Activated naive CD4-positive, alpha-beta T cell treated with anti-CD3 and anti-CD28 coated beads for 36 hours (primary cell): ENCODE measurements at regions not wholly inside any gene's neighbourhood (a gene's known extent, or its start where the extent isn't known, plus 50 kb on each side); places are given as distances from the start of the nearest gene placed in this dataset.

Source experiments
- CTCF ChIA-PET: fragments of 350-600 bp; sonication (Branson Sonifier 250); formaldehyde crosslinking; loops from one replicate; lab custom pipeline; 2021; ENCODE audit warnings: antibody characterized with exemption; lab: Charles Lee
- DNase-seq: peaks from one replicate; pipeline ENCODE4 v3.0.0-alpha.2; 2020
- H3K27ac Mint-ChIP-seq: one replicate; pipeline ENCODE4 v1.8.0; 2021; ENCODE audit warnings: mild to moderate bottlenecking, mixed read lengths
- H3K27me3 Mint-ChIP-seq: one replicate; pipeline ENCODE4 v1.8.0; 2021; ENCODE audit warnings: low read depth, mixed read lengths
- H3K36me3 Mint-ChIP-seq: one replicate; pipeline ENCODE4 v1.8.0; 2021; ENCODE audit warnings: low read depth, mixed read lengths
- H3K4me1 Mint-ChIP-seq: one replicate; pipeline ENCODE4 v1.8.0; 2021; ENCODE audit warnings: low read depth, mixed read lengths
- H3K4me3 Mint-ChIP-seq: one replicate; pipeline ENCODE4 v1.8.0; 2021; ENCODE audit warnings: mild to moderate bottlenecking, moderate library complexity, mixed read lengths
- H3K9me3 Mint-ChIP-seq: one replicate; pipeline ENCODE4 v1.8.0; 2021; ENCODE audit warnings: mixed read lengths
- intact Hi-C: fragments of 100-400 bp; cut with micrococcal nuclease; formaldehyde crosslinking; loops from one replicate; pipeline ENCODE4 v1.15.1; 2023

GRCh38 chr2:22238967-22239366, 1115.2 kb downstream of the TDRD15 start:
- Mint-ChIP-seq H3K36me3 (no peaks in the 10 kb centered on the region), H3K27me3 (no peaks in the 10 kb centered on the region), H3K4me3 (no peak overlapping the region), H3K4me1 (no peaks in the 10 kb centered on the region), H3K27ac (no peak overlapping the region), H3K9me3 (peaks cover 2% of the 10 kb centered on the region)
- CTCF ChIA-PET: no interaction called here
- no peak for DNase-seq
- intact Hi-C loops: no loop called here

- no peak overlapping the region for H3K27ac Mint-ChIP-seq
- peaks cover 4% of the 10 kb centered on the region for H3K9me3 Mint-ChIP-seq
- intact Hi-C loops: no loop called here
- H3K4me3 Mint-ChIP-seq: no peak overlapping the region
- H3K4me1 Mint-ChIP-seq: no peaks in the 10 kb centered on the region
- no peaks in the 10 kb centered on the region for H3K27me3 Mint-ChIP-seq
- DNase-seq: no peak
- H3K36me3 Mint-ChIP-seq: no peaks in the 10 kb centered on the region
- CTCF ChIA-PET: no interaction called here
Measured at GRCh38 chr2:22247466-22247865, 1123.7 kb downstream of the TDRD15 start.

- Mint-ChIP-seq H3K27ac (no peak overlapping the region), H3K9me3 (peaks cover 9% of the 10 kb centered on the region), H3K27me3 (no peaks in the 10 kb centered on the region), H3K4me3 (no peak overlapping the region), H3K4me1 (no peaks in the 10 kb centered on the region), H3K36me3 (no peaks in the 10 kb centered on the region)
- DNase-seq: no peak
- intact Hi-C loops: no loop called here
- CTCF ChIA-PET: no interaction called here
Measured at GRCh38 chr2:22248851-22249250, 1125.1 kb downstream of the TDRD15 start.

- intact Hi-C loops: no loop called here
- peaks cover 10% of the 10 kb centered on the region for H3K9me3 Mint-ChIP-seq
- H3K36me3 Mint-ChIP-seq: no peaks in the 10 kb centered on the region
- H3K4me1 Mint-ChIP-seq: no peaks in the 10 kb centered on the region
- no peaks in the 10 kb centered on the region for H3K27me3 Mint-ChIP-seq
- no peak overlapping the region for H3K27ac Mint-ChIP-seq
- H3K4me3 Mint-ChIP-seq: no peak overlapping the region
- CTCF ChIA-PET: no interaction called here
- DNase-seq: no peak
Measured at GRCh38 chr2:22253171-22253570, 1129.4 kb downstream of the TDRD15 start.

- intact Hi-C loops: no loop called here
- no peak for DNase-seq
- no peaks in the 10 kb centered on the region for H3K27me3 Mint-ChIP-seq
- H3K27ac Mint-ChIP-seq: no peak overlapping the region
- no peak overlapping the region for H3K4me3 Mint-ChIP-seq
- no peaks in the 10 kb centered on the region for H3K36me3 Mint-ChIP-seq
- no peaks in the 10 kb centered on the region for H3K4me1 Mint-ChIP-seq
- peaks cover 17% of the 10 kb centered on the region for H3K9me3 Mint-ChIP-seq
- CTCF ChIA-PET: no interaction called here
Measured at GRCh38 chr2:22261165-22261564, 1123.8 kb upstream of the KLHL29 start.

- intact Hi-C loops: no loop called here
- H3K27me3 Mint-ChIP-seq: no peaks in the 10 kb centered on the region
- H3K4me3 Mint-ChIP-seq: no peak overlapping the region
- H3K27ac Mint-ChIP-seq: no peak overlapping the region
- H3K9me3 Mint-ChIP-seq: peaks cover 9% of the 10 kb centered on the region
- no peaks in the 10 kb centered on the region for H3K4me1 Mint-ChIP-seq
- no peaks in the 10 kb centered on the region for H3K36me3 Mint-ChIP-seq
- CTCF ChIA-PET: no interaction called here
- no peak for DNase-seq
Measured at GRCh38 chr2:22270341-22270740, 1114.6 kb upstream of the KLHL29 start.

GRCh38 chr2:22273853-22274252, 1111.1 kb upstream of the KLHL29 start:
- no peak for DNase-seq
- Mint-ChIP-seq H3K9me3 (peaks cover 6% of the 10 kb centered on the region), H3K4me1 (no peaks in the 10 kb centered on the region), H3K4me3 (no peak overlapping the region), H3K27me3 (no peaks in the 10 kb centered on the region), H3K36me3 (no peaks in the 10 kb centered on the region), H3K27ac (no peak overlapping the region)
- CTCF ChIA-PET: no interaction called here
- intact Hi-C loops: no loop called here

- Mint-ChIP-seq H3K4me1 (no peaks in the 10 kb centered on the region), H3K27ac (no peak overlapping the region), H3K27me3 (no peaks in the 10 kb centered on the region), H3K36me3 (no peaks in the 10 kb centered on the region), H3K4me3 (no peak overlapping the region), H3K9me3 (peaks cover 6% of the 10 kb centered on the region)
- intact Hi-C loops: no loop called here
- DNase-seq: no peak
- CTCF ChIA-PET: no interaction called here
Measured at GRCh38 chr2:22274661-22275060, 1110.3 kb upstream of the KLHL29 start.

- Mint-ChIP-seq H3K4me3 (no peak overlapping the region), H3K27ac (no peak overlapping the region), H3K4me1 (no peaks in the 10 kb centered on the region), H3K36me3 (no peaks in the 10 kb centered on the region), H3K9me3 (peaks cover 4% of the 10 kb centered on the region), H3K27me3 (no peaks in the 10 kb centered on the region)
- CTCF ChIA-PET: no interaction called here
- DNase-seq: no peak
- intact Hi-C loops: no loop called here
Measured at GRCh38 chr2:22276696-22277095, 1108.3 kb upstream of the KLHL29 start.

- H3K36me3 Mint-ChIP-seq: no peaks in the 10 kb centered on the region
- CTCF ChIA-PET: no interaction called here
- no peaks in the 10 kb centered on the region for H3K4me1 Mint-ChIP-seq
- H3K27ac Mint-ChIP-seq: no peak overlapping the region
- H3K9me3 Mint-ChIP-seq: peaks cover 4% of the 10 kb centered on the region
- no peaks in the 10 kb centered on the region for H3K27me3 Mint-ChIP-seq
- no peak for DNase-seq
- no peak overlapping the region for H3K4me3 Mint-ChIP-seq
- intact Hi-C loops: no loop called here
Measured at GRCh38 chr2:22279541-22279940, 1105.4 kb upstream of the KLHL29 start.

GRCh38 chr2:22281033-22281432, 1103.9 kb upstream of the KLHL29 start:
- DNase-seq: no peak
- Mint-ChIP-seq H3K27ac (no peak overlapping the region), H3K27me3 (no peaks in the 10 kb centered on the region), H3K4me3 (no peak overlapping the region), H3K36me3 (no peaks in the 10 kb centered on the region), H3K4me1 (no peaks in the 10 kb centered on the region), H3K9me3 (peaks cover 4% of the 10 kb centered on the region)
- CTCF ChIA-PET: no interaction called here
- intact Hi-C loops: no loop called here

- H3K4me1 Mint-ChIP-seq: no peaks in the 10 kb centered on the region
- no peaks in the 10 kb centered on the region for H3K36me3 Mint-ChIP-seq
- no peak for DNase-seq
- intact Hi-C loops: no loop called here
- no peaks in the 10 kb centered on the region for H3K27me3 Mint-ChIP-seq
- peaks cover 1% of the 10 kb centered on the region for H3K9me3 Mint-ChIP-seq
- no peak overlapping the region for H3K4me3 Mint-ChIP-seq
- H3K27ac Mint-ChIP-seq: no peak overlapping the region
- CTCF ChIA-PET: no interaction called here
Measured at GRCh38 chr2:22282220-22282619, 1102.8 kb upstream of the KLHL29 start.

GRCh38 chr2:22282916-22283315, 1102.1 kb upstream of the KLHL29 start:
- Mint-ChIP-seq H3K9me3 (peaks cover 1% of the 10 kb centered on the region), H3K36me3 (no peaks in the 10 kb centered on the region), H3K4me1 (no peaks in the 10 kb centered on the region), H3K27ac (no peak overlapping the region), H3K27me3 (no peaks in the 10 kb centered on the region), H3K4me3 (no peak overlapping the region)
- intact Hi-C loops: no loop called here
- DNase-seq: no peak
- CTCF ChIA-PET: no interaction called here

- H3K9me3 Mint-ChIP-seq: peaks cover 1% of the 10 kb centered on the region
- intact Hi-C loops: no loop called here
- no peak for DNase-seq
- no peak overlapping the region for H3K4me3 Mint-ChIP-seq
- H3K27me3 Mint-ChIP-seq: no peaks in the 10 kb centered on the region
- no peaks in the 10 kb centered on the region for H3K4me1 Mint-ChIP-seq
- H3K27ac Mint-ChIP-seq: no peak overlapping the region
- CTCF ChIA-PET: no interaction called here
- no peaks in the 10 kb centered on the region for H3K36me3 Mint-ChIP-seq
Measured at GRCh38 chr2:22283436-22283835, 1101.5 kb upstream of the KLHL29 start.
